ENCODE measurements at regions not wholly inside any gene's neighbourhood (a gene's known extent, or its start where the extent isn't known, plus 50 kb on each side); places are given as distances from the start of the nearest gene placed in this dataset.

GRCh38 chr2:18959952-18960717 lies 370.8 kb upstream of the NT5C1B start:
- no peaks in the 10 kb centered on the region for H3K36me3 ChIP-seq
- no peaks in the 10 kb centered on the region for H3K9me3 ChIP-seq
- intact Hi-C loops (cut with DNase I) = no loop called here
- no peak overlapping the region for H3K4me3 ChIP-seq (replicated peaks in 1 of 3)
- TF ChIP-seq CTCF (IDR thresholded peaks at IDR 0.05) (no peak), POLR2A (IDR thresholded peaks at IDR 0.05) (no peak)
- no peak overlapping the region for H3K27ac ChIP-seq
- H3K4me1 ChIP-seq = no peaks in the 10 kb centered on the region
- no peak for DNase-seq
- no peaks in the 10 kb centered on the region for H3K27me3 ChIP-seq

- no peaks in the 10 kb centered on the region for H3K27me3 ChIP-seq
- H3K4me1 ChIP-seq = no peaks in the 10 kb centered on the region
- intact Hi-C loops (cut with DNase I) = no loop called here
- H3K9me3 ChIP-seq = no peaks in the 10 kb centered on the region
- no peak for DNase-seq
- no peak overlapping the region for H3K27ac ChIP-seq
- TF ChIP-seq CTCF (IDR thresholded peaks at IDR 0.05) (no peak), POLR2A (IDR thresholded peaks at IDR 0.05) (no peak)
- H3K4me3 ChIP-seq (replicated peaks in 1 of 3) = no peak overlapping the region
- 84 to 93% methylated on average over 1 of the region's 1 CpG for WGBS, 2 donors
- H3K36me3 ChIP-seq = no peaks in the 10 kb centered on the region
Measured at GRCh38 chr2:18959200-18959599, 369.8 kb upstream of the NT5C1B start.

GRCh38 chr2:18957909-18958308 lies 368.5 kb upstream of the NT5C1B start:
- intact Hi-C loops (cut with DNase I) = no loop called here
- H3K4me1 ChIP-seq = no peaks in the 10 kb centered on the region
- no peak overlapping the region for H3K27ac ChIP-seq
- no peaks in the 10 kb centered on the region for H3K27me3 ChIP-seq
- H3K36me3 ChIP-seq = no peaks in the 10 kb centered on the region
- TF ChIP-seq POLR2A (IDR thresholded peaks at IDR 0.05) = no peak
- TF ChIP-seq CTCF (IDR thresholded peaks at IDR 0.05) = no peak
- DNase-seq = no peak
- no peak overlapping the region for H3K4me3 ChIP-seq (replicated peaks in 1 of 3)
- WGBS, 2 donors = 73 to 91% methylated on average over 1 of the region's 1 CpG
- H3K9me3 ChIP-seq = no peaks in the 10 kb centered on the region

- H3K9me3 ChIP-seq = no peaks in the 10 kb centered on the region
- TF ChIP-seq POLR2A (IDR thresholded peaks at IDR 0.05) (no peak), CTCF (IDR thresholded peaks at IDR 0.05) (no peak)
- no peak for DNase-seq
- H3K4me1 ChIP-seq = no peaks in the 10 kb centered on the region
- no peak overlapping the region for H3K4me3 ChIP-seq (replicated peaks in 1 of 3)
- intact Hi-C loops (cut with DNase I) = no loop called here
- no peak overlapping the region for H3K27ac ChIP-seq
- 57 to 62% methylated on average over 5 of the region's 5 CpGs for WGBS, 2 donors
- H3K36me3 ChIP-seq = no peaks in the 10 kb centered on the region
- no peaks in the 10 kb centered on the region for H3K27me3 ChIP-seq
Measured at GRCh38 chr2:18950361-18950851, 361.0 kb upstream of the NT5C1B start.

- H3K27me3 ChIP-seq = no peaks in the 10 kb centered on the region
- intact Hi-C loops (cut with DNase I) = no loop called here
- TF ChIP-seq POLR2A (IDR thresholded peaks at IDR 0.05) (no peak), CTCF (IDR thresholded peaks at IDR 0.05) (no peak)
- H3K9me3 ChIP-seq = no peaks in the 10 kb centered on the region
- no peaks in the 10 kb centered on the region for H3K36me3 ChIP-seq
- H3K4me3 ChIP-seq (replicated peaks in 1 of 3) = no peak overlapping the region
- 92 to 94% methylated on average over 4 of the region's 4 CpGs for WGBS, 2 donors
- no peaks in the 10 kb centered on the region for H3K4me1 ChIP-seq
- no peak overlapping the region for H3K27ac ChIP-seq
- no peak for DNase-seq
Measured at GRCh38 chr2:18949871-18950270, 360.5 kb upstream of the NT5C1B start.

Data from thyroid gland (tissue), 4 donors.